GM12875 (cell line): ENCODE measurements at regions not wholly inside any gene's neighbourhood (a gene's known extent, or its start where the extent isn't known, plus 50 kb on each side); places are given as distances from the start of the nearest gene placed in this dataset.

Experiments used
- H3K4me3 ChIP-seq: one replicate; pipeline ENCODE4 v1.5.1; 2011; ENCODE audit warnings: low read depth, low read length, control low read depth
- CTCF ChIP-seq: IDR thresholded peaks from 2 replicates; pipeline ENCODE4 v1.5.1; 2011; ENCODE audit warnings: low read depth, mild to moderate bottlenecking, control low read depth, inconsistent platforms, low read length, moderate library complexity, borderline replicate concordance; ENCODE audit not compliant: insufficient read depth

DNA sequence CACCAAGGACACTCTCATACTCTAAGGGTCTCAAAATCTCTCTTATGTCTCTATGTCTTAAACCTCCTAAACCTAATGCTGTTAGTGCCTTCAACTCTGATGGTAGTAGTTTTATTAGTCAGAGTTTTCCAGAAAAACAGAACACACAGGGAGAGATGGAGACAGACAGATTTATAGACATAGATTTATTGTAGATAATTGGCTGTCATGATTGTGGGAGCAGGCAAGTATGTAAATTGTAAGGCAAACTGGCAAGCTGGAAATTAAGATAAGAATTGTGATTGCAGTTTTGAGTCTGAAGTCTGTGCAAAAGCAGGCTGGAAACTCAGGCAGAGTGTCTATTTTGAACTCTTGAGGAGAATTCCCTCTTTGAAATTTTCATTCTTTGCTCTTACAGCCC lies 96.3 kb upstream of the ROBO1 start:
- TF ChIP-seq CTCF: no peak

GRCh38 chr3:79848876-79849275 lies 81.1 kb upstream of the ROBO1 start:
- TF ChIP-seq CTCF: no peak
- no peak overlapping the region for H3K4me3 ChIP-seq

More for the DNA sequence above, 96.3 kb upstream of the ROBO1 start:
- H3K4me3 ChIP-seq: no peak overlapping the region

GRCh38 chr3:79847928-79848327 lies 80.1 kb upstream of the ROBO1 start:
- TF ChIP-seq CTCF: no peak
- H3K4me3 ChIP-seq: no peak overlapping the region

DNA sequence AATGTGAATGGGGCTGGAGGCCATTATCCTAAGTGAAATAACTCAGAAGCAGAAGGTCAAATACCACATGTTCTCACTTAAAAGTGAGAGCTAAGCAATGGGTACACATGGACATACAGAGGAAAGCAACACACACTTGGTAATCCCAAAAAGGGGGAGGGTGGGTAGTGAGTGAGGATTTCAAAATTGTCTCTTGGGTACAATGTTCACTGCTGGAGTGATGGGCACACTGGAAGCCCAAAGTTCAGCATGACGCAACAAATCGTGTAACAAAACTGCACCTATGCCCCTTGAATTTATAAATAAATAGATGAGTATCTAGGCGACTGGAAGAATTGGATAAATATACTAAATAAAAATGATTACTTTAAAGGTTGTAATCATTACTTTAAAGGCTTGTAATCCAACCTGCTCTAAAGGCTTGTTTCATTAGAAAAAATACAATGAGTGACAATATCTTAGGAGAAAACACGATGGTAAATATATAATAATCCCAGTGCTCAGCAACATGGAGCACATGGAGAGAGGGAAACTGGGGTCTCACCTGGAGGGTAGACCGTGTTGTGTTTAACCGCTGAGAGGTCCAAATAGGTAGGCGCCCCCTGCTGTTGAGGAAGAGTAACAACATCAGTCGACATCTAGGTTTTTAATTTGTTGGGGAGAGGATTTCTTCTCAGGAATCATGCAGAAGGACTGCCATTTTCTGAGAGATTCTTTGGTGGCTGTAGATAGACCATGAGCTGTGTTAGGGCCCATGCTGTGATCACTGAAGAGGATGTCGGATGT lies 78.5 kb upstream of the ROBO1 start:
- TF ChIP-seq CTCF: peak; percentile 64
- no peak overlapping the region for H3K4me3 ChIP-seq

GRCh38 chr3:79845546-79845945 lies 77.7 kb upstream of the ROBO1 start:
- TF ChIP-seq CTCF: no peak
- no peak overlapping the region for H3K4me3 ChIP-seq

DNA sequence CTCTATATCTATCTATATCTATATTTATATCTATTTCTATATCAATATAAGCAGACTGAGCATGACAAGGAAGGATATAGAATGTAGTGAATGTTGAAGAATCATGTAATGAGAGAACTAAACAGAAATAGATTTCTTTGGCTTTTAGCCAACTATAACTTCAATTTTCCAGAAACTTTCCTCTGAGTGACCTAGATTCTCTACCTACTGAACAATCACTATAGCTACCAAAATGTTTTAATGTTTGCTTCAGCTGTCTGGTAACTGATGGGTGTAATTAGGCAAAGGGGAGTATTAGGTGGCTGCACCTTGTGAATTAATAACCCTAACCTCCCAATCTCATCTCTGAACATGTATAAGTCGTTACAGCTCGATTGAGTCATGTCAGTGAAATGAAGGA lies 76.4 kb upstream of the ROBO1 start:
- no peak overlapping the region for H3K4me3 ChIP-seq
- TF ChIP-seq CTCF: no peak

DNA sequence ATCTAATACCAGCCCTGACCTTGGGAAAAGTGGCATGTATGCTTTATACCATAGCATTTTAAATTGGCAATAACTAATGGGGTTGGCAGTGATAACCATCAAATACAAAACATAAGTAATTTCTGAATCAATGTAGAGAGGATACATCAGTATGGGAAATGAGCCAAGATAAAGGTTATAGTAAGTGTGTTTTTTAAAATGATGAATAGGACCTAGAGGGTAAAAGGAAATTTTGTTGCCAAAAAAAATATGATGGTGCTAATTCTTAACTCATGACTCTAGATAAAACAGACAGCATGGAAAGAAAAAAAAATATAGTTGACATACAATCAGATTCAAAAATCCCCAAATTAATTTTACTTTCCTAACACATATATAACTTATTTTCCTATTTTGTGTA lies 75.4 kb upstream of the ROBO1 start:
- no peak overlapping the region for H3K4me3 ChIP-seq
- no peak for TF ChIP-seq CTCF
